Stomach (tissue), 4 donors: ENCODE measurements at regions not wholly inside any gene's neighbourhood (a gene's known extent, or its start where the extent isn't known, plus 50 kb on each side); places are given as distances from the start of the nearest gene placed in this dataset.

Source experiments
- CTCF ChIP-seq, 7 experiments: fragments of 450-650 bp in 4 of 7; fragments of 200-600 bp in 3 of 7; sonication (generic) in 3 of 7; IDR thresholded peaks; one replicate each; pipeline ENCODE4 v1.5.1; 2016 to 2019; ENCODE audit warnings: antibody characterized with exemption in 7 of 7, control low read depth in 2 of 7, mild to moderate bottlenecking in 1 of 7
- EP300 ChIP-seq: sonication (generic); formaldehyde crosslinking; IDR thresholded peaks from one replicate; pipeline ENCODE4 v1.6.1; 2017; ENCODE audit warnings: antibody characterized with exemption
- POLR2A ChIP-seq, 4 donors: fragments of 450-650 bp; IDR thresholded peaks; one replicate each; pipeline ENCODE4 v1.6.1; 2016; ENCODE audit warnings: antibody characterized with exemption in 4 of 4, control low read depth in 2 of 4, mild to moderate bottlenecking in 1 of 4, moderate library complexity in 1 of 4
- POLR2AphosphoS5 ChIP-seq, 3 donors: sonication (generic); formaldehyde crosslinking; IDR thresholded peaks; one replicate each; pipeline ENCODE4 v1.6.1; 2016; ENCODE audit warnings: antibody characterized with exemption in 3 of 3

- no peak for TF ChIP-seq CTCF (IDR thresholded peaks at IDR 0.05)
- TF ChIP-seq EP300 = no peak
- no peak for TF ChIP-seq POLR2A (IDR thresholded peaks at IDR 0.05)
- no peak for TF ChIP-seq POLR2AphosphoS5 (IDR thresholded peaks at IDR 0.05)
Observed at GRCh38 chr3:16671690-16672089, 66.5 kb upstream of the DAZL start.
